GM21423 (cell line): ENCODE measurements at regions not wholly inside any gene's neighbourhood (a gene's known extent, or its start where the extent isn't known, plus 50 kb on each side); places are given as distances from the start of the nearest gene placed in this dataset.
A peak's percentile ranks its signal among the peaks of the same experiment; 100 is the strongest.

Experiments
- ATAC-seq: cut with Tn5 transposase; IDR thresholded peaks from one replicate; pipeline ENCODE4 v1.9.1; 2021; ENCODE audit warnings: mild to moderate bottlenecking, moderate library complexity; ENCODE audit not compliant: unreplicated experiment

DNA sequence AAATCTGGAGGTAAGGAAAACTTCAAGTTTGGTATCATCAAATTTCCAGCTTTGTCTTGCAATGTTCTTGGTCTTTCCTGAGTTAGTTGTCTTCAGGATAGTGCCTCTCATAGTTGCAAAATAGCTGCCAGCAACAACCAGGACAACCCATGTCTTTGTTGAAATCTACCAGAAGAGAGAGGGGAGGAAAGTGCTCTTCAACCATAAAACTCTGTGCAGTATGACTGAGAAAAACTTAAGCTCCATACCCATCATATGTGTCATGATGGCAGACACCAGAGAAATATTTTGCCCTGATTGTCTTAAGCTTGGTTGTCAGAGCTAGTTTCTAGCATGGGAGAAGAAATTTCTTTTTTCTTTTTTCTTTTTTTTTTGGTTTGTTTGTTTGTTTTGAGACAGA lies 103.3 kb downstream of the SPRY2 start:
- no peak for ATAC-seq

DNA sequence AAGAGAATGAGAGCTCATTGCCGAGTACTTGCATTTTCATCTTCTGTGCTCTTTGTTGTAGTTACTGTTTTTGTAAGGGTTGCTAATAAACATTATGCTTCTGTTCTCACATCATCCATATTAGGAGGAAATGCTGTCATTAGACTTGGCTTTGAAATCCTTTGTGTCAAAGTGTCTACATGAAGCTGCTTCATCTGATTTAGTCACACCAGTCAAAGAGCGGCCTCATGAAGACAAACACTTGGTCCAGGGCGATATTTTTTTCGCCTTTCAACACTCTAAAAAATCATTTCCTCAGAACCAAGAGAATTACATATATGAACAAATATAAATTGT lies 105.0 kb downstream of the SPRY2 start:
- no peak for ATAC-seq

DNA sequence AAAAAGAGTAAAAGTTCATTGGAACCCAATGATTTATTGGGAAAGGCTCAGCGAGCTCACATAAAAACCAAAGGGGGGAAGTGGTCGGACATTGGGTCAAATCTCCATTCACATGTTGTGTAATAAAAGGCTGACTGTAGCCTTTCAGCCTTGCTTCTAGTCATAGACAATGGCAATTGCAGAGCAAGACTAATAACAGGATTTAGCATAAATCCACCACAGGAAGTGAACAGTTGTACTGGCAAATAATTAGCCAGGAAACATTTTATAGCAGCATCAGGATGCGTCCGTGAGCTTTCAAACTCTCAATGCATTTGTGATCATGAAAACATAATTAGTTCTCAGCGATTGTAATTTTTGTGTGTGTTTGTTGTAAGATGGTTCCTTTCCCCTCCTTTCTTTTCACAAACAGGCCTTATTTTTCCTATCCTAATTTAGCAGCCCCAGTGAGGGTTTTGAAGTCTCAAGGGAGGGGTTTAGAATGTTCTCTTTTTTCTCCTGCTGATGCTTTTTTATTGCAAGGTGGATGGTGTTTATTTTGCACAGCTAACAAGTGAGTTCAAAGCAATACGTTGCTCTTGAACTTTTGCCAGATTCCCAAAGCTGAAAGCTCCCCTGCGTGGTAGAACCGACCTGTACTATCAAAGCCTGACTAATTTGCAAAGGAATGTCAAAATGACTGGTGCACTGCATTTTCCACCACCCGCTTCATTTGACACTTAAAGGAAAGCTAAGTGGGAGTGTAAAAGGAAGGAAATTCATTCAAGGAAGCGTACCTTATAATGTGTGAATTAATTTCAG lies 105.6 kb downstream of the SPRY2 start:
- peak; percentile 92 for ATAC-seq

DNA sequence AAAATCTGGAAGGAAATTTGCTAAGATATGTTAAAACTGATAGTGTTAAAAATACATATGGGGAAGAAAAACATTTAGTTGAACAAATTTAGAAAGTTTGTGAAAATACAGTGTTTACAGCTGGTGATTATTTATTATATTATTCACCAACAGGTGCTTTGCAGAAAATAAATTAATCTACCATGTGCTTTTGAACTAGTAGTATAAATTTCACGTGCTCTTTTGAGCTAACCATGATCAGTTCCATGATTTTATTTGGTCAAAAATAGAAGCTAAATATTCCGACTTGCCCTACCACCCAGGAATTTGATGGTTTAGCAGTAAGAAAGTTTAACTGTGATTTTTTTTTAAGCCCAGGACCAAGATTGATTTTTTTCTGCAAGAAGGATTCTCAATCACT lies 113.3 kb downstream of the SPRY2 start:
- ATAC-seq = no peak

DNA sequence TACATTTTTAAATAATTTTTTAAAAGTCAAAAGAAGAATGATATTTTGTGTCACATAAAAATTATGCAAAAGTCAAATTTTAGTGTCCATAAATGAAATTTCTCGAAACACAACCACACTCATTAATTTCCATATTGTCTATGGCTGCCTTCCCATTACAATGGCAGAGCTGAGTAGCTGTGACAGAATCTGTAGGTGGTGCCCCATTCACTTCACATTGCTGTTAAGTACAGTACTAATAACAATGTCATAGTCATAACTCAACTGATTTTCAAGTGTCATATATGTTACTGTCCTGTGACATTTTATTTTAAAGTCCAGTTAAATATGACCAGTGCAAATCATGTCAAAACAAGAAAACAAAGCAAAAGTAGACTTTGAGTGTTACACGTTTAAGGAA lies 114.3 kb downstream of the SPRY2 start:
- no peak for ATAC-seq

DNA sequence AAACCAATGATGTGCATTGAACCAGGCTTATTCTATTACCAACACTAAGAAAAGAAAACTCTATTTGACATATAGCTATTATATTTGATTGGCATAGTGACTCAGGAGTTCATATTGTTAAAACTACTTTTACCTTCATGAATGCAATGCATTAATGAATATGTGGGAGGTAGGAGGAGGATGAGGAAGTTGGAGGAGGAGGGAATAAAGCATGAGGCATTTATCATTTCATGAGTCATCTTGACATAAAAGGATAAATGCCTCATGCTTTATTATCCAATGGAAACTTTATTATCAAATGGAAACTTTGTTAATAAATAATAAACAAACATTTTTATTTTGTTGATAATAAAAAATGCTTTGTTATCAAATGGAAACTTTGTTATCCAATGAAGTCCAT lies 116.5 kb downstream of the SPRY2 start:
- no peak for ATAC-seq

DNA sequence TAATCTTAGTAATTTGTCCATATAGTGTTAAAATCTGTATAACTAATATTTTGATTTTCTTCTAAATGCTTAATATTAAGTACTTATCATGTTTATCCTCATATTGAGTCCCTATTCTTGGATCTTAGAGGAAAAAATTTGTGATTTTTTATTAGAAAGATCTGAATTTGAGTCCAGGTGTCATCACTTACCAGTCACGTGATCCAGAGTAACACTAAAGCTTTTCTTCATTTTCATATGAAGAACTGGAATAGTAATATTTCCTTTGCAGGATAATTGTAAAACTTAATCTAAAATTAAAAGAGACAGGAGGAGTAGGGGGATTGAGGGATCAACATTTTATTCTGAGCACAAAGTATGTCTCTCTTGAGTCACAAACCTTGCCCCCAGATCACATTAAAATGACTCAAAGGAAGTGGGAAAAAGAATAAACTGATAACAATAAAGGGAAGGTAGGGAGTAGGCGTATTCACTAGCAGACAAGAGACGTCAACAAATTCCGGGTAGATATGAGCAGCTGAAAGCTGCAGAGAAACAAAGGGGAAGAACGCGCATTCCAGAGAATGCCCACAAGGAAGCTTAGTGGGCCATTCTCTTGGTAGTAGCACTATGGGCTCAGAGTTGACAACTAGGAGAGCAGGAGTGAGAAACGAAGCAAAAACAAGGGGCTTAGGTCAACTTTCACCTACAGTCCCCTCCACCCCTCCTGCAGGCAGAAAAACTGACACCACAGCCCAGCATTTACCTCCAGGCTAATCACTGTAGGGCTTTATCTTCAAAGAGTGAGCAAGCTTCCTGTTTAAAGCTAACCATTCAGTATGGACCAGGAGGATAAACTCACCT lies 123.1 kb downstream of the SPRY2 start:
- ATAC-seq = no peak

DNA sequence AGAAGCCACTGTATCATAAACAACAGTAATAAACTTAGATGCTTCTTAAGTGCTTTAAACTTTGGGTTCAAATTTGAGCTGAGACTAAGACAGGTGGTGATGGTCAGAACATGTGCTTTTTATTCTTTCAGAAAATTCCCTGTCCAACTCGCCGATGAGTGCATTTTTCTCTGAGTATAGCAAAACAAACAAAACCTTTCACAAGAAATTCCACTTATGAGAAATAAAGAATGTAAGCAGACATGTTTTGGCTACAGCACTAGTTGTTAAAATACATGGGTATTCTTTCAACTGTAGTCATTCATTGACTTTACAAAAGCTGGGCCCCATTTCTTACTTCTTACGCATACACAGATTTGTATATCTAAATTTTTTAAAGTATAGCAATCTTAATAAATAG lies 125.6 kb downstream of the SPRY2 start:
- no peak for ATAC-seq

DNA sequence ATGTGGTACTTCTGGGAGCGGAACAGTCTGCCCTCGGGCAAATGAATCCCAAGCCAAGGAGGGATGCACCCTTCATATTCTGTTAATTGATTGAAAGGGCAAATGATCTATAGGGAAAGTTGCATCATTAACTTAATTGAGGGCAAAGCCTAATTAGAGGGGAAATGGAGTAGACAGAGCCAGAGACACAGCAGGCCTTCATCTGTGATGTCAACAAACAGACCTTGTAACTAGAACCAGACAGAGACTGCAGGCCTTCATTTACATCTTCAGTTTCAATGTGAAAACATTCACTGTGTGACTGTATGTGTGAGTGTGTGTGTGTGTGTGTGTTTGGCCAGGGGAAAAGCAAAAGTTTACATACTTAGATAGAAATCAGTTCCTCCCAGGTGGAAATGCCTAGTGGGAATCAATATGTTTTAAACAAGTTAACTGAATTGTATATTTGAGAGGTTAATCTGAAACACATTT lies 126.4 kb downstream of the SPRY2 start:
- no peak for ATAC-seq

DNA sequence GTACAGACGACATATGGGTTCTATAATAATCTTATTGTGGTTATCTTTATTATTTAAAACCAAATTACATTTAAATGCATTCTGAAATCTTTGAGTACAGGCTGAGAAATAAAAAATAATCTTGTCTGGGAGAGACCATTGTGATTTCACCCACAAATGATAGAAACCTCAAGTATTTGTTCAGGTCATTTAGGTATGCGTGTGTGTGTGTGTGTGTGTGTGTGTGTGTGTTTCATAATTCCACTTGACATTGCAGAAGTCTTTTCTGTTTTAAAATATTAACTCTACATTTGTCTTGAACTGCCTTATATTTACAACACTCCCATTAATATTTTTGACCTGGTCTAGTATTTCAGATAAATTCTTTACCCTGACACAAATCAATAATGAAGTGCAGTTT lies 126.9 kb downstream of the SPRY2 start:
- no peak for ATAC-seq

DNA sequence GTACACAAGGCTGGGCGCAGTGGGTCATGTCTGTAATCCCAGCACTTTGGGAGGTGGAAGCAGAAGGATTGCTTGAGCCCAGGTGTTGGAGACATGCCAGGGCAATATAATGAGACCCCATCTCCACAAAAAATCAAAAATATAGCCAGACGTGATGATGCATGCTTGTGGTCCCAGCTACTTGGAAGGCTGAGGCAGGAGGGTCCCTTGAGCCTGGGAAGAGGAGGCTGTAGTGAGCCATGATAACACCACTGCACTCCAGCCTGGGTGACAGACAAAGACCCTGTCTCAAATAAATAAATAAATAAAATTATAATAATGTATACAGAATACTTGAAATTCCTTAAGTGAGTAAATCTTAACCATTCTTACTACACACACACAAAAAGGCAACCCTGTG lies 127.7 kb downstream of the SPRY2 start:
- no peak for ATAC-seq

DNA sequence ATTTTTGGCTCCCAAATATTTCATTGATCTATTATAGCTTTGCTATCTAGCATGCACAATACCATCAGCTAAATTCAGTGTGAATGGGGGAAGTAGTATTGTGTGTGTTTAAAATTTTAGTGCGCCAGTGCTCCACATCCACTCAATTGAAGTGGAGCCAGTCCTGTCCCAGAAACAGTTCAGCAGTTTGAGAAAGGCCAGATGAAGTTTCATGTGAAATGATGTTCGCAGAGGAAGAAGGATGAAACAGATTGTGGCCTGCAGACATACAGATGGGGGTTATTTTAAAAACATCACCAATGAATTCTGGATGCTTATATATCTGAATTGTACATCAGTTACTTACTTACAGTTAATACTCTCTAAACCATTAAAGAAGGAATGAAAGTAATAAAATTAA lies 129.4 kb downstream of the SPRY2 start:
- ATAC-seq = no peak

DNA sequence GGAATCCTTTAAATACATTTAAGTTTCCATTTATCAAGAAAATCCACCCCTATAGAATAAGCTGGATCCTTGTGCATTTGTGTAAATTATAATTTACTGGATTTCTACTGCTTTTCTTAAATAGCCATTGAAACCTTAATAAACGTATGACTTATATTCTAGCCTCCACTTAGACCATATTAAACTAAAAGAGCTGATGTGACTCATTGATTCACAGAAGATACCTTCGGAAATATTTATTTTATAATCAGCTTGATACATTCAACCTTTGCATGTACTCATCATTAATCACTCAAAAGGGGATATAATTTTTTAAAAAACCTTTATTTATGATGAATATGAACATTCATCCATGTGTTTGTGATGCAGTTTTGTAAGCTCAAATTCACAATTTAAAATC lies 136.3 kb downstream of the SPRY2 start:
- no peak for ATAC-seq

DNA sequence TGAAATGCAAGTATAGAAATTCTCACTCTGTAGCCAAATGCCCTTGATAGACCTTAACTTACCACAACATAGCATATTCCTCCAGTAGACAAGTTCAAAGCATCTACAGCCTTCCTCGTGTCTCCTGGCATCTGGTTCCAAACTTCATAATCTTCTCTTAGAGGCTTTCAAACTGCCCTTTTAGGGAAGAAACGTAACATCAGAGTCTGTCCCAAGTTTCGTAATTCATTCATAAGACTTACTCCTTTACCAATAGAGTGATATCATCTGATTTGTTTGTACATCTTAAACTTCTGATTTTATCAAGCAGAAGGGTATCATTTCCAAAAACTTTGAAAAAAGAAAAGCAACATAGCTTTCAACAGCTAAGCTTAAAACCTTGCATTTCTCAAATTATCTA lies 137.4 kb downstream of the SPRY2 start:
- no peak for ATAC-seq

DNA sequence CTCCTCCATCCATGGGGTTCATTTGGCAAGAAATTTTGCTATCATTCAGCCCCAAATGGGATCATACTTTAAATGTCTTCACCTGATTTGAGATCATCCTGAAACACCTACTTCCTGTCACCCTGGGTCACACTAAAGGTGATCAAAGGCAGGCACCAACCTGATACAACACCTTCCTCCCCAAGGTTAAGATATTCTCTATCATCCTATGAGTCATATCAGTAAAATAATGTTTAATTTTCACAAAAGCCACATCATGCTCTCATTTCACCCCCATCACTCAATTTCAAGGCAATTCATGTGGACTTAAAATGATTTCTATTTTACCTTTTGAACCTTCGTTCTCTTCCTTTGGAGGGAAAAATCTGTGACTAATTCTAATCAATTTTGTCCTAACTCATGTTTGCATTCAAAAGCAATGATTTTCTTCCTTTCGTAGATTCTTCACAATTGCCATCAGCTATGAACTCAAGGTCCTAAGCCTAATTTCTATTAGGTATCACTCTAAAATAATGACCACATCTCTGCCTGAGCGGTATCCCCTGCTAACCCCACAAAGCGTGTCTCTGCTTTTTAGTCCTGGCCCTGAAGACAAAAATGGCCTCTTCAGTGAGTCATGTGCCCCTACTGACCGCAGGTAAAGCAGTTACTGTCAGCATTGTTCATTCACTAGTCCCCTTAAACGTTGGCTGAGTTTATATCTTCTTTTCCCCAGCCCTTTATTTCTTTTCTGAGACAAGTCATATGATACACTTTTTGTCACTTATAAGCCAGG lies 139.0 kb downstream of the SPRY2 start:
- no peak for ATAC-seq

DNA sequence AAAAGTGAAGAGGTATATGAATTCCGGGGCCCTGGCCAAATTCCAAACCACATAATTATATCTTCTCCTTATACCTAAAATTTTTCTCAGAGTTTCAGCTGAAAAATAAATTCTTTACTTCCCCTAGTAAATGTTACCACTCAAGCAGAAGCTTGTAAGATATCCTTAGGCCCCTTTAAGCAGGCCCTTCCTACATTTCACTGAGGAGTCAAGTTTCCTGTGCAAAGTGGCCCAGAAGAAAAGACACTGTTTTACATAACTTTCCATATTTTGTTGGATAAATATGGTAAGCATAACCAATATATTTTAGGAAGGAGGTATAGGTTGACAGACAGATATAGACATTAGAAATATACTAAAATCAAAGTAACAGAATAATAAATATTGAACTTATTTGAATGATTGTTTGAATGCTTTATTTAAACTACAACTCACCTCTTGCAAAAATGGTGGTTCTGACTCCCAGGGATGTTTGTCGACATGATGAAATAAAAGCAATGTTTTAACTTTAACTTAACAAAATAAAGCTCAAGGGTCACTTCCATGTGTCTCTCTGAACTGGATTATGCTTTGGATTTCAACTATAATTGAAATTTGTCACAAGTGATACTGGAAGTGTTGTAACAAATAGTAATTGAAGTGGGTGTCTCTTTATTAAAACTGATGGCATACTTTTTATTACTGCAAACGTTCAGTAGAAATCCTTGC lies 141.2 kb downstream of the SPRY2 start:
- no peak for ATAC-seq

DNA sequence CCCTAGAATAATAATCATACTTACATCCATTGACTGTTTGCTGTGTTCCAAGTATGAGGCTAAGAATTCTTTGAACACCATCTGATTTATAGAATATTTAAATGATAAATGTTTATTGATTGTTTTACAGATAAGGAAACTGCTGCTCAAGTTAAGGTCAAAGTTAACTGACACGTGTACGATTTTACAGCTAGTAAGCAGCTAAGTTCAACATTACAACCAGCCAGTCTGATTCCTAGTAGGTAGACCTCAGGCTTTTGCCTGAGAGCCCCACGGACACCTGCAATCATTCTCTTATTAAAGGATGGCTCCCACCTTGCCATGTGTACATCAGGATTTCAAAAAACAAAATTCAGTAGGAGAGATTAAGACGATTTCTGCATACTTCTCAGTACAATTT lies 141.9 kb downstream of the SPRY2 start:
- ATAC-seq = no peak

DNA sequence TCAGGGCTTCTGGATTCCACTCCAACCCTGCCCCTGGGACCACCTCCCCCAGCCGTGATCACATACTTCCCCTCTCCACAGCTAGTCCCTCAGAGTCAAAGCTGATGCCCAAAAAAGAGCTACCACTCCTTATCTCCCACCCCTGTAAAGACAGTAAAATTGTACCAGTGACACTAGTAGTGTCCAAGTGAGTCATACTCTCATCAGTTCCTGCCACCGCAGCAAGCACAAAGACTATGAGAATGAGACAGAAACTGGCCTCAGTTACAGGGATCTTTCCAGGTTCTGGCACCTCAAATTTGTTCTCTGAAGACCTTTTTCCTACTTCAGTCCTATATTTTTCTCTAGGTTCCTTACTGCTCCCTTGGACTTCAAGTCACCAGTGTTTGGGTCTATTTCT lies 144.2 kb downstream of the SPRY2 start:
- no peak for ATAC-seq

DNA sequence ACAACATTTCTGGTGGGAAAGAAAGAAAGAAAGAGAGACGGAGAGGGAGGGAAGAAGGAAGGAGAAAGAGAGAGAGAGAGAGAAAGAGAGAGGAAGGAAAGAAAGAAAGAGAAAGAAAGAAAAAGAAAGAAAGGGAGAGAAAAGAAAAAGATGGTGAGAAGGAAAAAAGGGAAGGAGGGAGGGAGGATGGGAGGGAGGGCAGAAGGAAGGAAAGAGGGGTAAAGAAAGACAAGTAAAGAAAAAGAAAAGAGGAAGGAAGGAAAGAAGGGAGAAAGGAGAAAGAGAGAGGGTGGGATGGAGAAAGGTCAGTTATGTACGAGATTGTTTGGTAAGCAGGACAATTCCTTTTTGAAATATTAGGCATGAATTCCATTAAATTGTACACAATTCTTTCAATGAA lies 145.3 kb downstream of the SPRY2 start:
- no peak for ATAC-seq

DNA sequence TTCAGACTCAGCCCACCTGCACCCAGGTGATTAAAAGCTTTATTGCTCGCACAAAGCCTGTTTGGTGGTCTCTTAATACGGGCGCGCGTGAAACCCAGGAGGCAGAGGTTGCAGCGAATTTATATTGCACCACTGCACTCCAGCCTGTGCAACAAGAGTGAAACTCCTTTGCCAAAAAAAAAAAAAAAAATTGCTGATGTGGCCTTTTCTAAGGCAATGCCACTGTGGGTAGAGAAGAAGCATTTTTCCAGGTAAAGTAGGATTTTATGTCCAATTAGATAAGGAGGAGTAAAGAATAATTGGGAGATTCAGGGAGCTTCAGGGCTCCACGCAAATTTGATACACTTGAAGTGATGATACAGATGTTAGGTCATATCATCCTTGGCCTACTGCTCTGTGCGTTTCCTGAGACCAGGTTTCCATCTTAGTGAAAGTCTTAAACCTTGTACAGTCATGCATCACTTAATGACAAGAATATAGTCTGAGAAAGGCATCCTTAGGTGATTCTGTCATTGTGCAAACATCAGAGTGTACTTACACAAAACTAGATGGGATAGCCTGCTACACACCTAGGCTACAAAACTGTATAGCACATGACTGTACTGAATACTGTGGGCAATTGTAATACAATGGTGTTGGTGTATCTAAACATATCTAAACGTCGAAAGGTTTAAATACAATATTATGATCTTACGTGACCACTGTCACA lies 150.9 kb downstream of the SPRY2 start:
- no peak for ATAC-seq
